SK-N-SH (cell line): ENCODE measurements at regions not wholly inside any gene's neighbourhood (a gene's known extent, or its start where the extent isn't known, plus 50 kb on each side); places are given as distances from the start of the nearest gene placed in this dataset.

Experiments
- CTCF ChIA-PET: fragments of 300-600, 350-600 bp; formaldehyde crosslinking; extraction: SDS; loops from one replicate; lab custom pipeline; 2021; lab: Yijun Ruan, JAX
- POLR2A ChIA-PET: fragments of 350-600 bp; sonication (Branson Sonifier 250); formaldehyde crosslinking; extraction: SDS; loops from one replicate; lab custom pipeline; 2020; ENCODE audit warnings: antibody characterized with exemption, inconsistent platforms; lab: Yijun Ruan, JAX
- DNase-seq: peaks from one replicate; pipeline ENCODE4 v3.0.0; 2012
- H2AFZ ChIP-seq: fragments of 200-600 bp; sonication (generic); 2 replicates; pipeline ENCODE4 v1.8.1; 2016; ENCODE audit warnings: antibody characterized with exemption, mild to moderate bottlenecking, low read depth
- H3F3A ChIP-seq: fragments of 200-600 bp; sonication (generic); replicated peaks from 2 replicates; pipeline ENCODE3; 2016; ENCODE audit warnings: antibody characterized with exemption, mild to moderate bottlenecking; ENCODE audit not compliant: insufficient read depth
- H3K27ac ChIP-seq, 2 experiments: fragments of 200-500 bp in 1 of 2; fragments of 200-600 bp in 1 of 2; sonication (Bioruptor generic) in 1 of 2; sonication (generic), shearing (Covaris generic) in 1 of 2; 2 replicates each; pipeline versions ENCODE4 v1.5.1 to v1.6.1; 2014 to 2016; ENCODE audit warnings: low read depth in 2 of 2, inconsistent platforms in 1 of 2, low read length in 1 of 2, mild to moderate bottlenecking in 1 of 2, mixed read lengths in 1 of 2
- H3K27me3 ChIP-seq: fragments of 200-600 bp; sonication (generic), shearing (Covaris generic); 2 replicates; pipeline ENCODE4 v1.6.1; 2016; ENCODE audit warnings: mixed run types; ENCODE audit not compliant: insufficient read depth
- H3K36me3 ChIP-seq, 2 experiments: fragments of 200-500 bp in 1 of 2; fragments of 200-600 bp in 1 of 2; sonication (Bioruptor generic) in 1 of 2; sonication (generic) in 1 of 2; replicated peaks in 1 of 2; 2 replicates each; pipeline versions ENCODE3 to v1.5.1; 2014 to 2016; ENCODE audit warnings: low read length in 1 of 2, mild to moderate bottlenecking in 1 of 2; ENCODE audit not compliant: insufficient read depth in 2 of 2, control insufficient read depth in 1 of 2
- H3K4me1 ChIP-seq, 2 experiments: fragments of 200-500 bp in 1 of 2; fragments of 200-600 bp in 1 of 2; sonication (Bioruptor generic) in 1 of 2; sonication (generic), shearing (Covaris generic) in 1 of 2; 2 replicates each; pipeline versions ENCODE4 v1.5.1 to v1.6.1; 2014 to 2016; ENCODE audit warnings: low read depth in 1 of 2, low read length in 1 of 2, mixed run types in 1 of 2; ENCODE audit not compliant: insufficient read depth in 2 of 2, control insufficient read depth in 1 of 2
- H3K4me2 ChIP-seq: fragments of 200-600 bp; sonication (generic), shearing (Covaris generic); 2 replicates; pipeline ENCODE4 v1.6.1; 2017; ENCODE audit warnings: mixed run types
- H3K4me3 ChIP-seq, 2 experiments: fragments of 200-500 bp in 1 of 2; fragments of 200-600 bp in 1 of 2; sonication (Bioruptor generic) in 1 of 2; sonication (generic), shearing (Covaris generic) in 1 of 2; 2 replicates each; pipeline versions ENCODE4 v1.5.1 to v1.8.1; 2014 to 2016; ENCODE audit warnings: low read depth in 2 of 2, inconsistent platforms in 1 of 2, low read length in 1 of 2, mild to moderate bottlenecking in 1 of 2, mixed read lengths in 1 of 2, moderate library complexity in 1 of 2
- H3K79me2 ChIP-seq: fragments of 200-600 bp; sonication (generic); 2 replicates; pipeline ENCODE4 v1.8.1; 2017; ENCODE audit warnings: mild to moderate bottlenecking; ENCODE audit not compliant: insufficient read depth
- H3K9ac ChIP-seq: fragments of 200-600 bp; sonication (generic); 2 replicates; pipeline ENCODE4 v1.6.1; 2017; ENCODE audit warnings: mixed run types
- H3K9me2 ChIP-seq: fragments of 200-600 bp; sonication (generic); 2 replicates; pipeline ENCODE4 v1.6.1; 2017; ENCODE audit warnings: mixed run types
- H3K9me3 ChIP-seq: fragments of 200-600 bp; sonication (generic); 2 replicates; pipeline ENCODE4 v1.6.1; 2017; ENCODE audit warnings: mixed run types, mild to moderate bottlenecking, moderate library complexity
- H4K20me1 ChIP-seq: fragments of 200-600 bp; sonication (generic); 2 replicates; pipeline ENCODE4 v1.6.1; 2017; ENCODE audit warnings: mild to moderate bottlenecking, mixed run types; ENCODE audit not compliant: insufficient read depth
- CHD2 ChIP-seq: fragments of 150-350 bp; IDR thresholded peaks from 2 replicates; pipeline ENCODE4 v1.6.1; 2018; ENCODE audit warnings: low read length; ENCODE audit not compliant: partially characterized antibody
- CTCF ChIP-seq: fragments of 200-600 bp; sonication (generic); IDR thresholded peaks from 2 replicates; pipeline ENCODE4 v1.6.1; 2017; ENCODE audit warnings: antibody characterized with exemption, mild to moderate bottlenecking, moderate library complexity
- EP300 ChIP-seq, 2 experiments: IDR thresholded peaks; 2 replicates each; pipeline versions ENCODE4 v1.4.0 to v1.6.1; 2012; ENCODE audit warnings: borderline replicate concordance in 1 of 2, low read depth in 1 of 2, low read length in 1 of 2
- FOSL2 ChIP-seq: IDR thresholded peaks from 2 replicates; pipeline ENCODE4 v1.4.0; 2012; ENCODE audit warnings: low read depth, mild to moderate bottlenecking, moderate library complexity, borderline replicate concordance
- FOXJ3 ChIP-seq: sonication (generic); formaldehyde crosslinking; IDR thresholded peaks from 2 replicates; pipeline ENCODE4 v1.5.1; 2020; ENCODE audit warnings: mild to moderate bottlenecking, missing genetic modification reagents
- GABPA ChIP-seq: IDR thresholded peaks from 2 replicates; pipeline ENCODE4 v1.4.0; 2012; ENCODE audit warnings: low read depth, mild to moderate bottlenecking
- GATA2 ChIP-seq: sonication (generic); formaldehyde crosslinking; IDR thresholded peaks from 2 replicates; pipeline ENCODE4 v1.5.0; 2020; ENCODE audit warnings: mild to moderate bottlenecking, missing genetic modification reagents
- MAX ChIP-seq: IDR thresholded peaks from 2 replicates; pipeline ENCODE4 v1.4.0; 2012; ENCODE audit warnings: low read depth
- MEF2A ChIP-seq: IDR thresholded peaks from 2 replicates; pipeline ENCODE4 v1.4.0; 2012; ENCODE audit warnings: low read depth, borderline replicate concordance
- PBX3 ChIP-seq: IDR thresholded peaks from 2 replicates; pipeline ENCODE4; 2012
- TCF12 ChIP-seq: IDR thresholded peaks from 2 replicates; pipeline ENCODE4 v1.4.0; 2012
- TEAD4 ChIP-seq: IDR thresholded peaks from 2 replicates; pipeline ENCODE4 v1.4.0; 2012; ENCODE audit warnings: mild to moderate bottlenecking, borderline replicate concordance; ENCODE audit not compliant: insufficient read depth
- YY1 ChIP-seq: IDR thresholded peaks from 2 replicates; pipeline ENCODE4 v1.4.0; 2012; ENCODE audit warnings: low read depth, mild to moderate bottlenecking
- ZBTB33 ChIP-seq: IDR thresholded peaks from 2 replicates; pipeline ENCODE4 v1.4.0; 2012; ENCODE audit warnings: low read depth, borderline replicate concordance
- WGBS: methylation state at CpG from one replicate; pipeline ENCODE4 v1.1.6; 2017; ENCODE audit warnings: low lambda C conversion rate; 5-methylcytosine and 5-hydroxymethylcytosine counted together
- TF ChIP-seq, protein P1 (sequence below): fragments of 150-350 bp; IDR thresholded peaks from 2 replicates; pipeline ENCODE4 v1.6.1; 2017; ENCODE audit warnings: antibody characterized with exemption, low read length, low read depth, borderline replicate concordance
- TF ChIP-seq, protein P2 (sequence below): IDR thresholded peaks from 2 replicates; pipeline ENCODE4 v1.4.0; 2012; ENCODE audit warnings: low read depth, borderline replicate concordance

DNA sequence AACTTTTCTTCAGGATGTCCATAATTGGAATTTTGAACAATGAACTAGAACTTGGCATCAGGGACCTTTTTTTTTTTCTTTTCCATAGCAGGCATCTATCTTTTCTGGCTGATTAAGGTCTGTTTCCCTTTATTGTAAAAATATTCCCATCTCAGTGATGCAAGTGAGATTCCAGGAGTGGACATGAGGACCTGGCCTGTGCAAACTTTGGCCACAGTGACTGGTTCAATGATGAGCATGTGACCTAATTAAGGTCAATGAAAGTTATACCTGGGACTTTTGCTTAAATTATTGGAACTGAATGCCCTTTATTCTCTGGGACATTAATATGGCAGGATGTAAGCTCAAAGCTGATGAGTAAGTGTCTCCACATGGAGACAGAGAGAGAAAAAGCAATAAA, 83.8 kb downstream of the DIO2 start:
- no peak for DNase-seq
- POLR2A ChIA-PET, result no interaction called here
- CTCF ChIA-PET, result no interaction called here

DNA sequence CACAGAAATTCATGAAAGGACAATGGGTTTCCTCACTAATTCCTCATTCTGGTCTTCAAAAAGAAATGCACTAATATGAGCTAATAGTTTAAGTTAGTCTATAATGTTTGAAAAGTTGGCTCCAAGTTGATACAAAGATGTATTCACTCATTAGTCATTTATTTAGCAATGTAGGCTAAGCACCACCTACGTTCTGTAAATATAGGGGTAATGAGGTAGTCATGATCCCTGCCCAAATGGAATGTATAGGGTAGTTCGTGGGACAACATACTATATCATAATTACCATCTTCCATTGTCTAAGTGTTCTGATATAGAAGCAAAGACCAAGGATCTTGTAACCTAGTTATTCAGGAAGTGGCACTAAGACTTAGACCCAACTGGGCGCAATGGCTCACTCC, 86.5 kb downstream of the DIO2 start:
- Histone ChIP-seq H3F3A (no peaks in the 10 kb centered on the region), H3K27ac (no peak overlapping the region), H3K4me3 (no peak overlapping the region), H4K20me1 (no peaks in the 10 kb centered on the region), H3K79me2 (no peaks in the 10 kb centered on the region), H2AFZ (no peak overlapping the region), H3K9me3 (no peaks in the 10 kb centered on the region), H3K9me2 (no peaks in the 10 kb centered on the region), H3K9ac (no peak overlapping the region), H3K27me3 (no peaks in the 10 kb centered on the region), H3K4me2 (no peak overlapping the region), H3K36me3 (no peaks in the 10 kb centered on the region), H3K4me1 (no peaks in the 10 kb centered on the region)
- 6% methylated on average over 3 of the region's 3 CpGs for WGBS
- ChIA-PET POLR2A (no interaction called here), CTCF (no interaction called here)
- TF ChIP-seq YY1 (no peak), CHD2 (no peak), CTCF (no peak), TCF12 (no peak), GABPA (no peak), EP300 (IDR thresholded peaks at IDR 0.05; ENCODE audit: borderline replicate concordance in 1 of 2, low read depth in 1 of 2, low read length in 1 of 2) (no peak), PBX3 (no peak), MAX (no peak)
- TF ChIP-seq, protein P1, sequence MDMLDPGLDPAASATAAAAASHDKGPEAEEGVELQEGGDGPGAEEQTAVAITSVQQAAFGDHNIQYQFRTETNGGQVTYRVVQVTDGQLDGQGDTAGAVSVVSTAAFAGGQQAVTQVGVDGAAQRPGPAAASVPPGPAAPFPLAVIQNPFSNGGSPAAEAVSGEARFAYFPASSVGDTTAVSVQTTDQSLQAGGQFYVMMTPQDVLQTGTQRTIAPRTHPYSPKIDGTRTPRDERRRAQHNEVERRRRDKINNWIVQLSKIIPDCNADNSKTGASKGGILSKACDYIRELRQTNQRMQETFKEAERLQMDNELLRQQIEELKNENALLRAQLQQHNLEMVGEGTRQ, result no peak
- TF ChIP-seq, protein P2, sequence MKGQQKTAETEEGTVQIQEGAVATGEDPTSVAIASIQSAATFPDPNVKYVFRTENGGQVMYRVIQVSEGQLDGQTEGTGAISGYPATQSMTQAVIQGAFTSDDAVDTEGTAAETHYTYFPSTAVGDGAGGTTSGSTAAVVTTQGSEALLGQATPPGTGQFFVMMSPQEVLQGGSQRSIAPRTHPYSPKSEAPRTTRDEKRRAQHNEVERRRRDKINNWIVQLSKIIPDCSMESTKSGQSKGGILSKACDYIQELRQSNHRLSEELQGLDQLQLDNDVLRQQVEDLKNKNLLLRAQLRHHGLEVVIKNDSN, result no peak
- no peak for DNase-seq

More for the DNA sequence above, 83.8 kb downstream of the DIO2 start:
- no peak overlapping the region for H3K27ac ChIP-seq
- no peak overlapping the region for H3K4me3 ChIP-seq
- no peaks in the 10 kb centered on the region for H3K4me1 ChIP-seq
- H3F3A ChIP-seq, result no peaks in the 10 kb centered on the region
- no peaks in the 10 kb centered on the region for H3K9me3 ChIP-seq
- H3K9ac ChIP-seq, result no peak overlapping the region
- TF ChIP-seq GATA2 (CRISPR knock-in tag) (no peak), TEAD4 (no peak), MEF2A (no peak), ZBTB33 (no peak), FOXJ3 (CRISPR knock-in tag) (no peak), FOSL2 (no peak), TCF12 (no peak), EP300 (IDR thresholded peaks at IDR 0.05; ENCODE audit: borderline replicate concordance in 1 of 2, low read depth in 1 of 2, low read length in 1 of 2) (no peak)
- TF ChIP-seq, protein P2, result no peak
- H3K79me2 ChIP-seq, result no peaks in the 10 kb centered on the region
- no peak overlapping the region for H3K4me2 ChIP-seq
- no peaks in the 10 kb centered on the region for H4K20me1 ChIP-seq
- no peaks in the 10 kb centered on the region for H3K27me3 ChIP-seq
- H3K9me2 ChIP-seq, result no peaks in the 10 kb centered on the region
- H2AFZ ChIP-seq, result no peak overlapping the region
- H3K36me3 ChIP-seq, result no peaks in the 10 kb centered on the region
